Right lobe of liver (tissue), 6 donors: ENCODE measurements at regions not wholly inside any gene's neighbourhood (a gene's known extent, or its start where the extent isn't known, plus 50 kb on each side); places are given as distances from the start of the nearest gene placed in this dataset.

Experiments
- ATAC-seq, 4 donors: fragments of 200-7000 bp; cut with Tn5 transposase; one replicate each; pipeline ENCODE4 v1.9.1; 2020; ENCODE audit warnings: mild to moderate bottlenecking in 4 of 4, moderate library complexity in 4 of 4
- DNase-seq, 3 donors: peaks; one replicate each; pipeline ENCODE4 v3.0.0-alpha.2; 2020
- H3K27ac ChIP-seq, 3 donors: fragments of 200-600 bp; one replicate each; pipeline ENCODE4 v1.8.0; 2022
- H3K27me3 ChIP-seq, 2 donors: fragments of 200-600 bp; one replicate each; pipeline ENCODE4 v1.8.0; 2022
- H3K36me3 ChIP-seq, 4 donors: fragments of 200-600 bp; sonication (generic) in 1 of 4; one replicate each; pipeline versions ENCODE4 v1.5.1 to v1.8.0; 2017 to 2022; ENCODE audit warnings: control low read depth in 1 of 4
- H3K4me1 ChIP-seq, 4 donors: fragments of 200-600 bp; sonication (generic) in 1 of 4; one replicate each; pipeline versions ENCODE4 v1.5.1 to v1.8.0; 2017 to 2022; ENCODE audit warnings: control low read depth in 1 of 4
- H3K4me3 ChIP-seq, 3 donors: fragments of 200-600 bp; one replicate each; pipeline ENCODE4 v1.8.0; 2022
- H3K9me3 ChIP-seq, 4 donors: fragments of 200-600 bp; sonication (generic) in 1 of 4; one replicate each; pipeline versions ENCODE4 v1.5.1 to v1.8.0; 2017 to 2022; ENCODE audit warnings: control low read depth in 1 of 4
- POLR2A ChIP-seq: fragments of 450-650 bp; IDR thresholded peaks from one replicate; pipeline ENCODE4 v1.6.1; 2017; ENCODE audit warnings: antibody characterized with exemption, mild to moderate bottlenecking
- WGBS: methylation state at CpG from one replicate; pipeline ENCODE4 v1.1.6; 2018; ENCODE audit warnings: low coverage, low lambda C conversion rate; ENCODE audit not compliant: insufficient coverage; ENCODE audit errors: missing lambda C conversion rate; 5-methylcytosine and 5-hydroxymethylcytosine counted together
- intact Hi-C, 2 donors: fragments of 100-400 bp; cut with DNase I; formaldehyde crosslinking; loops; one replicate each; pipeline versions ENCODE4 v1.11.2 to v1.14.1; 2022
- TF ChIP-seq, protein P1 (sequence below), 4 donors: fragments of 200-600 bp in 3 of 4; fragments of 450-650 bp in 1 of 4; IDR thresholded peaks; one replicate each; pipeline versions ENCODE4 v1.5.1 to v1.8.0; 2016 to 2022; ENCODE audit warnings: antibody characterized with exemption in 4 of 4, mild to moderate bottlenecking in 2 of 4
- donor health status: DM: no; HTN: yes; CAD: no.
- donor health status: DM: no; HTN: no; CAD: no.
- donor health status: DM: no; HTN: no; CAD: no.
- donor health status: DM: no; HTN: yes; CAD: no.
- donor health status: DM: no; HTN: yes; CAD: no.

DNA sequence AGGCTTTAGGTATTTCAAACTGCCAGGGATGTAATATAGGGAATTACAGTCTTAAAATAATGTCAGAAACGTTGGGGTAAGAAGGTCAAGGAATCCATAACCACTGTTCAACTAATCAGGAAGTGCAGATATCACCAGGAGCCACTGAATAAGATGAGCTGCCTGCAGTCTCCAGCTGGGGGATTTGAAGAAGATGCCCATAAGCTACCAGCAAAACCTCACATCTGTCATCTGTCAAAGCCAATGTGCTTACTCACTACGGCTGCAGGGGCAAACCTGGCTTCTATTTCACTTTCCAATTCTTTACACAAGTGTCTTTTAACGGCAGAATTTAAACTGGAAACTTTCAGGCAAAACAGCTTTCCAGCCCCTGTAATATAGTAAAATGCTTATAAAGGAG, 1410.1 kb upstream of the ATXN8OS start:
- DNase-seq (no peak), ATAC-seq (no peak)
- no peaks in the 10 kb centered on the region for H3K4me1 ChIP-seq
- TF ChIP-seq POLR2A = no peak
- TF ChIP-seq, protein P1, sequence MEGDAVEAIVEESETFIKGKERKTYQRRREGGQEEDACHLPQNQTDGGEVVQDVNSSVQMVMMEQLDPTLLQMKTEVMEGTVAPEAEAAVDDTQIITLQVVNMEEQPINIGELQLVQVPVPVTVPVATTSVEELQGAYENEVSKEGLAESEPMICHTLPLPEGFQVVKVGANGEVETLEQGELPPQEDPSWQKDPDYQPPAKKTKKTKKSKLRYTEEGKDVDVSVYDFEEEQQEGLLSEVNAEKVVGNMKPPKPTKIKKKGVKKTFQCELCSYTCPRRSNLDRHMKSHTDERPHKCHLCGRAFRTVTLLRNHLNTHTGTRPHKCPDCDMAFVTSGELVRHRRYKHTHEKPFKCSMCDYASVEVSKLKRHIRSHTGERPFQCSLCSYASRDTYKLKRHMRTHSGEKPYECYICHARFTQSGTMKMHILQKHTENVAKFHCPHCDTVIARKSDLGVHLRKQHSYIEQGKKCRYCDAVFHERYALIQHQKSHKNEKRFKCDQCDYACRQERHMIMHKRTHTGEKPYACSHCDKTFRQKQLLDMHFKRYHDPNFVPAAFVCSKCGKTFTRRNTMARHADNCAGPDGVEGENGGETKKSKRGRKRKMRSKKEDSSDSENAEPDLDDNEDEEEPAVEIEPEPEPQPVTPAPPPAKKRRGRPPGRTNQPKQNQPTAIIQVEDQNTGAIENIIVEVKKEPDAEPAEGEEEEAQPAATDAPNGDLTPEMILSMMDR (IDR thresholded peaks at IDR 0.05) = no peak
- intact Hi-C loops = no loop called here
- no peak overlapping the region for H3K4me3 ChIP-seq
- 20% methylated on average over 3 of the region's 3 CpGs for WGBS
- no peaks in the 10 kb centered on the region for H3K27me3 ChIP-seq
- no peaks in the 10 kb centered on the region for H3K36me3 ChIP-seq
- no peaks in the 10 kb centered on the region for H3K9me3 ChIP-seq
- H3K27ac ChIP-seq = no peak overlapping the region

DNA sequence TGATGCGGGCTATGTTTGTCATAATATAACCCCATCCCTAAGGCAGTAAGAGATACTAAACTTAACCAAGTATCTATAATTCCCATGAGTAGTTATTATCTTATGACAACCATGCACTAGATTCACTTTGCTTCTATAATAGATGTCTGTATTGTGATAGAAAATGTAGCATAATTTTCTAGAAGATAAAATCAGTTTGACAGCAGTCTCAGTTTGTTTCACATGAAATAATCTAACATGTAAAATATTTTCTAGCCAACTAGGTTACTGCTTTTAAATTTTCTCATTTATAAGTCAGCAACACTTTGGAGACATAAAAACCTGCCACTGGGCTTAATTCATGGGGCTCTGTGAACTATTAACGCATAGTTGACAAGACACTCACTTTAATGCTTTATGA, 1410.7 kb upstream of the ATXN8OS start:
- DNase-seq = no peak
- Histone ChIP-seq H3K9me3 (no peaks in the 10 kb centered on the region), H3K27me3 (no peaks in the 10 kb centered on the region), H3K4me3 (no peak overlapping the region), H3K36me3 (no peaks in the 10 kb centered on the region), H3K4me1 (no peaks in the 10 kb centered on the region), H3K27ac (no peak overlapping the region)
- intact Hi-C loops = no loop called here
- no peak for ATAC-seq
- WGBS = 41% methylated on average over 2 of the region's 2 CpGs
- no peak for TF ChIP-seq POLR2A
- TF ChIP-seq, protein P1 (IDR thresholded peaks at IDR 0.05) = no peak

DNA sequence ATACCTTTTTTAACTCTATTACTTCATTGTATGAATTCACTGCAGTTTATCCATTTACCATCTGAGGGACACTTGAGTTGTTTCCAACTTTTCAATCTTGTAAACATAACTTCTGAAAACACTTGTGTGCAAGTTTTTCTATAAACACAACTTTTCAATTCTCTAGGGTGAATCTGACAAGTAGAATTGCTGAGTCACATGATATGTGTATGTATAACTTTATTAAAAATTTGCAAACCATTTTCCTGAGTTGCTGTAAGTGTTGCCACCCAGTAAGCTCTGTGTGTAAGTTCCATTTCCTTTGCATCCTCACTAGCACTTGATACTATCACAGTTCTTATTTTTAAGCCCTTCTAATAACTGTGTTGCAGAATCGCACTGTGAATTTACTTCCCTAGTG, 1415.6 kb upstream of the ATXN8OS start:
- intact Hi-C loops = no loop called here
- DNase-seq (no peak), ATAC-seq (no peak)
- WGBS = 59% methylated on average over 1 of the region's 1 CpG
- TF ChIP-seq, protein P1 (IDR thresholded peaks at IDR 0.05) = no peak
- TF ChIP-seq POLR2A = no peak
- Histone ChIP-seq H3K4me1 (no peaks in the 10 kb centered on the region), H3K9me3 (no peaks in the 10 kb centered on the region), H3K4me3 (no peak overlapping the region), H3K27ac (no peak overlapping the region), H3K27me3 (no peaks in the 10 kb centered on the region), H3K36me3 (no peaks in the 10 kb centered on the region)

DNA sequence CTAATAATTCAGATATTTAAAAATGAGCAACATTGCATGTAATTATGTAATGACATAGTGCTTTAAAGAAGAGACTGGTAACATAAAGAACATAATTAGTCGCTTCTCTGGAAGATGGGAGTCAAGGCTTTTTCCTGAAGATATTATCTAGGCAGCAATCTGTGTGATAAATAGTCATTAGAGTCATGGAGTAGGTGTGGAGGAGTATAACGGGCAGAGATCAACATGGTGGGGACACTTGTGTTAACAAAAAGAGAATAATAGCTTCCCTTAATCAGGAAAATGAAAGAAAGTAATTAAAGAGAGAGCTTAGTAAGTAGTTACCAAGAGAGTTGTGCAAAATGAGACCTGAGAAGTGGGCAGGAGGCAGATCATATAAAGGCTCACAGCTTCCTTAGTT, 1417.1 kb upstream of the ATXN8OS start:
- intact Hi-C loops = no loop called here
- no peak overlapping the region for H3K4me3 ChIP-seq
- no peak for ATAC-seq
- no peak overlapping the region for H3K27ac ChIP-seq
- TF ChIP-seq, protein P1 (IDR thresholded peaks at IDR 0.05) = no peak
- no peak for TF ChIP-seq POLR2A
- WGBS = 33% methylated on average over 2 of the region's 2 CpGs
- H3K9me3 ChIP-seq = no peaks in the 10 kb centered on the region
- no peaks in the 10 kb centered on the region for H3K4me1 ChIP-seq
- H3K36me3 ChIP-seq = no peaks in the 10 kb centered on the region
- H3K27me3 ChIP-seq = no peaks in the 10 kb centered on the region
- DNase-seq = no peak

DNA sequence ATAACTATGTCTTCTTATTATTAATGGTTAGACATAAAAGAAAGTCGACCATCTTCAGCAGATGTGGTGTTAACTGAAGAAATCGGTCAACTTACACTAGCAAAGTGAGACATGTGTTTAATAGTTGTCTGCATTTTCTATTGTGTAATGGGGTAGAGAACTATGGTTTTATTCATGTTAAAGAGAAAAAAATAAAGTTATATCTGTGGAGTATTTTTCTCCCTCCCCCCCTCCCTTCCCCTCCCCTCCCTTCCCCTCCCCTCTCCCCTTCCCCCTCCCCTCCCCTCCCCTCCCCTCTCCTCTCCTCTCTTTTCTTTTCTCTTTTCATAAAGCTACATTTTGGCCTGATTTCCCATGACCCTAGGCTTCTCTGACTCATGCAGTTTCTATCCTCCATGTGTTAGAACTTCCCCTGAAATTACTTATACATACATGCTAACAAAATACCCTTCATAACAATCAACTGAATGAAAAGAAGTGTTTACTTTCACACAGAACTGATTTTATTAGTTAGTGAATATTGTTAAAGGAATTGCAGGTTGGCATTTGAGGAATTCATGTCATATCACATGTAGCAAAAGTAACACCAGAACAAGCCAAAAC, 1431.0 kb upstream of the ATXN8OS start:
- DNase-seq (no peak), ATAC-seq (no peak)
- Histone ChIP-seq H3K27me3 (no peaks in the 10 kb centered on the region), H3K9me3 (no peaks in the 10 kb centered on the region), H3K4me1 (no peaks in the 10 kb centered on the region), H3K4me3 (no peak overlapping the region), H3K27ac (no peak overlapping the region), H3K36me3 (no peaks in the 10 kb centered on the region)
- 49% methylated on average over 2 of the region's 2 CpGs for WGBS
- intact Hi-C loops = no loop called here
- no peak for TF ChIP-seq POLR2A
- TF ChIP-seq, protein P1 (IDR thresholded peaks at IDR 0.05) = no peak
